ENCODE measurements at regions not wholly inside any gene's neighbourhood (a gene's known extent, or its start where the extent isn't known, plus 50 kb on each side); places are given as distances from the start of the nearest gene placed in this dataset.
"Not testable (repeated sequence)": the region's sequence is repeated elsewhere in the genome, so short reads cannot be mapped to it uniquely, and the experiment has no call there.

DNA sequence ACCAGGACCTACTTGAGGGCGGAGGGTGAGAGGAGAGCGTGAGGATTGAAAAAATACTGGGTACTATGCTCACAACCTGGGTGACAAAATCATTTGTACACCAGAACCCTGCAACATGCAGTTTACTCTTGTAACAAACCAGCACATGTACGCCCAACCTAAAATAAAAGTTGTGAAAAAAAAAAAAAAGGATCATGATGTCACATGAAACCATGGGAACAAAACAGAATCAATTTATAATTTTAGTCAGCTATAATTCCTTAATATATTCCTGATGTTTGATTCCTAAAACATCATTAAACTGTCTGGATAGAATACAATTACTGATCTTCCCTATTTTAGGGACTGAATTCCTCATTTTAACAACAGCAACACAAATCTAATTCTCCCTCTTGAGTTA lies 160.6 kb upstream of the SPRY2 start:
- no peak for FAIRE-seq

DNA sequence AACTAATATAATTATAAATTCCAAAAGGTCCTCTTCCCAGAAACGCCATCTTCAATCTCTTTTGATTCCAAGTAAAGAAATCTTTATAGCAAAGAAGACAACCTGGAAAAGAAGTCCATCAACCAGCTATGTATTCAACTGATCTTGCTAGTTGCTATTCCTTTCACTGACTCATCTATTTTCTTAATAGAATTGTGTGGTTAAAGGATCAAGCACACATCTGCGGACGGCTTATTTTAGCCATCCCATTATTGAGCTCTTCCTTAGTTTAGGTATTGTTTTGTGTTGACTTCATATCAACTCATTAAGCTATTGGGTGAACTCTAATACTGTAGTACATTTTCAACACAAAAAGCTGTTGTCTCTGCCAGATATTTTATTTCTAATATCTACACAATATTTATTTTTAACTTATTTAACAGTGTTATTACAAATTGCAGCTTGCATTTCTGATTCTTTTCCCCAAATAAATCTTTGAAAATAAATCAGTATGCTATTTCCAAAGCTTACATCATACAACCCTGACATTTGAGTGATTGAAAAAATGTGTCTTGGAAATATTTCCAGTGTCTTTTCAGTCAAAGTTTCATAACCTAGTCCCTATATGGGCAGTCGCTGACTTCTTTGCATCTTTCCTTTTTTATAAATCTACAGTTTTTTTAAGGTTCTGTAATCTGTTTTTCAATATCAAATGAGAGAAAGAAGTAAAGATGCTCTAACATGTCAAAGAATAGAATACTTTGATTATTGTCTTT lies 158.8 kb upstream of the SPRY2 start:
- no peak for FAIRE-seq

DNA sequence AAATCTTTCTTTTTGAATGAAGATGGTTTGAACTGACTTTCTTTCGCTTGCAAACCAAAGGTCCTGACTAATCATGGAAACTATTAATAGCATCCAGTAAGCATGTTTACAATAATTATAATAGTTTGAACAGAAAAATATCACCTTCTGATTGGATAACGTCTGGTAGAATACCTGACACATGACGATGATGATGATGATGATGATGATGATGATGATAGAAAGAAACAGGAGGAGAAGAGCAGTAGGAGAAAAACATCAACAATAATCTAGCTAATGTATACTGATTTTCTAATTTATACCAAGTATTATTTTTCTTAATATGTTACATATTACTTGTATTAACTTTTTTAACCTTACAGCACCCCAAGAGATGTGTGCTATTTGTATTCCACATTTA lies 157.5 kb upstream of the SPRY2 start:
- no peak for FAIRE-seq

DNA sequence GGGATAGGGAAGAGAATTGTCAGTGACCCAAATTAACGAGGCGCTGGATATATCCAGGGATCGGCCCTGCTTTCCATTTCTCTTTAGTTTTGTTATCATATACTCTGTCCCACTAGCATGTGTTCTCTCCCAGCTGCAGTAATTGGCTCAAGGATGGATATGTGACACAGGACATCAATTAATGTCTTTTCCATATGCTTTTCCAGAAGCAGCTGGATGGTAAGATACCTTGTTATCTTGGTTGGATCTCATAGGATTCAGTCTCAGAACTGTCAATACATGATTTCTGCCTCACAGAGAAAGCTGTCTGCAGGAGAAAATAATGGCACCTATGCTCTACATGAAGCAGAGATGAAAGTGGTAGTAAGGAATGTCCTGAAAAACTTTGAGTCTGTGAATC lies 157.1 kb upstream of the SPRY2 start:
- FAIRE-seq, result no peak

DNA sequence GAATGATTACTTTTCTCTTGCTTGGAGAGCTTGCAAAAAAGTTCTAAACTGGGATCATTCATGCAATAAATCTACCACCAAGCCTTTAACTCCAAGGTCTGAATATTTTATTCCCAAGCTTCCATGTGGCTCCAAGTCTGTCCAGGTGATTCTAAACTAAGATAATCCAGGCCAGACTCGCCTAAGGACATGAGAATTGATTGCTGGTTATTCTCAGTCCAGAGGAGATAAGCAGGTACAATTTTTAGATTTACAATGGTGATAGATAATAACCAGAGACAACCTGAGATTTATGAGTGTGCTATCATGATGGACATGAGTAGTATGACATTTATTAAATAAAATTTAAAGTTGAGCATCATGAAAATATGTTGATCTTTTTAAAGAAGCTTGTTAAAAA lies 156.5 kb upstream of the SPRY2 start:
- FAIRE-seq, result no peak

DNA sequence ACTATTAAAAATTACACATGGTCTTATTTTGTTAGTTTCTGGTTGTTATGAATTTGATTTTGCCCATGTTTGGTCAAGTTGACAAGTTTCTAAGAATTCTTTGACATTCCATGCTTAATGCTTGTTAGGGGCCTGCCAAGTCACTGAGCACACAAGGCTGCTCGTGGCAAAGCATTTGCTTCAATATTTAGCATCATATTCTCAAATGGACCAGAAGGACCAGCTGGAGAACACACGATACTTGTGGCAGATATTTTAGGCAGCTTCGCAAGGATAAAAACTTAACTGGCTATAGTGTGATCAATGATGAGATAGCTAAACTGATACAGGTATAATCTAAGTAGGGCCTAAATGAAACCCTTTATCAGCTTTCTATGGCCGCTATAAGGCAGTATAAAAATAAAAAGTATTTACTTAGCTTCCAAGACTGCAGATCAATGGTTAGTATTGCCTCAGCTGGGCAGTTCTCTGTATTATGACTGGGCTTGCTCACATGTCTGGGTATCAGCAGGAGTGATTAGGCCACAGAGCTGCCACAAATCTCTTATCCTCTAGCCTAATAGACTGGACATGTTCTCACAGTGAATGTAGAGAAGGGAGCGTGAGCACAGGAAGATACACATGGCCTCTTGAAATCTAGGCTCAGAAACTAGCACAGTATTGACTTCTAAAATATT lies 155.9 kb upstream of the SPRY2 start:
- FAIRE-seq, result no peak

DNA sequence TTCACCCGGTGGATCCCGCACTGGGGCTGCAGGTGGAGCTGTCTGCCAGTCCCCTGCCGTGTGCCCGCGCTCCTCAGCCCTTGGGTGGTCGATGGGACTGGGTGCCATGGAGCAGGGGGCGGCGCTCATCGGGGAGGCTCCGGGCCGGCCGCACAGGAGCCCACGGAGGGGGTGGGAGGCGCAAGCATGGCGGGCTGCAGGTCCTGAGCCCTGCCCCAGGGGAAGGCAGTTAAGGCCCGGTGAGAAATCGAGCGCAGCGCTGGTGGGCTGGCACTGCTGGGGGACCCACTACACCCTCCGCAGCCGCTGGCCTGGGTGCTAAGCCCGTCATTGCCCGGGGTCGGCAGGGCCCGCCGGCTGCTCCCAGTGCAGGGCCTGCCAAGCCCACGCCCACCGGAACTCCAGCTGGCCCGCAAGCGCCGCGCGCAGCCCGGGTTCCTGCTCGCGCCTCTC lies 149.6 kb upstream of the SPRY2 start:
- FAIRE-seq, result not testable (repeated sequence)

DNA sequence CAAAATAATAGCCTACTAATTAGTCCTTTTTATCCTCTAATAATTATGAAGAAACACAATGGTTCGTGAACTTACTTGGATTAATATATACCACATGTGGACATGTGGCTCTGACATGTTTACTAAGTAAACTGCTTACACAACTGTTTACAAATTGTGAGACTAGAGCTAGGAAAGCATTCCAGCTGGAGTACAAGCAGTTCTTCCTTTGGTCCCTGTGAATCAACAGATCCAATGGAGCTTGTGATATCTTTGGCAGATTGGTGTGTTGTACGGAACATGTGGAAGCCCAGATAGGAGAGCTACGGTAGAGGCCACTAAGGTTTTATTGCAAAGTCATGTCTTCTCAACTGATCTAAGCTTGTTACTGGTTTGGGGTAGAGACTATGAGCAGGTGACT lies 145.5 kb upstream of the SPRY2 start:
- no peak for FAIRE-seq

DNA sequence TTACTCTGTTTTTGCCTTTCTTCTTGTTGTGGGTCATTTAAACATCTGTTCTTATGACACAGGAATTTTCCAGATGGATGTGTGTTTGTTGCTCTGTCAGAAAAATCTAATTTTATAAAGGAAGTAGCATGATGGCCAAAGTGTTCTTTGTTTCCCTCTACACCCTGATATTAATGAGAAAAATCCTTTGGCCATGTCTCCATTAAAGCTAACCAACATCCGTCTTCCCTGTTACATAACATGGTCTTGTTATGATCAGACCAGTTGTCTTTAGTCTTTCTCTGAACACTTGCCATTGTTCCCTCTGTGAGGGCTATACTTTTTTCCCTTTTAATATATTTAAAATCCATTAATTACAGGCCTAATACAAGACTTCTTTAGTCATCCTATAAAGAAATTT lies 142.2 kb upstream of the SPRY2 start:
- no peak for FAIRE-seq

DNA sequence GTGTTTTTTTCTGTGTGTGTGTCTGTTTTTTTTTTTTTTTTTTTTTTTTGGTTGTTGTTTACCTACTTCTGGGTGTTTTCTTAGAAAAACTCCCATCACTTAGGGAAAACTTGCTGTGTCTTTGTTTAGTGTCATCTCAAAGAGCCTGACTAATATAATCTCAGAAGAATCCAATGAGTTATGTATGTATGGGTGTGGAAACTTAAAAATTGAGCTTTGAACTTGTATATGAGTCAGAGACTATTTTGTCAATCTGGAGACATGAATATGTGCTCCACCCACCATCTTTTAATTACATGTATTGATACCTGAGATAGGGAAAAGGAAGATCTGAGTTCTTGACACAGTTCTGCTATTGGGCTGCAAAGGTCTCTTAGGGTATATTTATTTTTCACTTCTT lies 140.7 kb upstream of the SPRY2 start:
- no peak for FAIRE-seq

DNA sequence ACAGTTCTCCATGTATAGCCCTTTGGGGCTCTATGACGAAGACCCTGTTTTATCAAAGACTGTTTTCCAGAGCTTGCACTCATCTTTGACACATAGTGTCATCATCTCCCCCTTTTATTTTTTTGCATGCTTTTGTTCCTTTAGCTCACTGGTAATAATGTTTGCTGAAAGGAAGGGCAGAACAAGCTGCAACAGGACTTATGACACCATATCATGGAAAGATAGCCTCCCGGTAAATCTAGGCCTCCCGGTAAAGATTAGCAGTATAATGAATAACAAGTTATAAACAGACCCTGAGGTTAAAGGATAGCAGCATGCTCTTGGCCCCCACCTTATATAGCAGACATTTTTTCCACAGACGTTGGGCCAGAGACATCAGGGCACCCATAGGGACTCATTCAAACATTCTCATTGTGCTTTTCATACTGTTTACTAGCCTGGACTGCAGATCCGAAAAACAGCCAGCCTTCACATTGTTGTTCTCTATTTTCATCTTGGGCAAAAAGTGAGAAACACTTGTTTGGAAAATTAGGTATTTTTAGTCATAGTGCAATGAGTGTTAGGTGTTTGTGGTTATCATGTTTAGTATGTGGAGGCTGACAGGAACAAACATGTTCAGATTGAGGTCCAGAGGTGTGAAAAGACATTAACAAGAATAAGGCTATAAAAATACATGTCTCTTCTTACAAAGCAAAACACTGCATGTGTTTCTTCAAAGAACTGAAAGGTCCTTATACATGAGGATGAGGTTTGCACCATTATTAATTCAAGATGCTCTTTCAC lies 136.9 kb upstream of the SPRY2 start:
- no peak for FAIRE-seq

DNA sequence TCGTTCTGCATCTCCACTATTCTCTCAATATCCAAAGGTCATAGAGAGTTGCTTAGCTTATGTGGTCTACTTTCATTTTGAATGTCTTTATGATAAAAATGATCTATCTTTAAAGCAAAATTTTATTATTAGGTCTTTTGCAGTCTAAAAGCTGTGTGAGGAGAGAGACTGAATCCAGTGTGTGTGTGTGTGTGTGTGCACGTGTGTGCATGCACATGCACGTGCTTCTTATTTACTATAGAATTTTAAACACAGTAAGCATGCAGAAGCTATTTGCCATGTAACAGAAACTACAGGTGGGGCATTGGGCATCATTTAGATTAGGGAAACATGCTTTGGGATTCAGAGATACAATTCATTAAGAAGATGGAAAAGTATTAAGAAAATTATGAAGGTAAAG lies 136.0 kb upstream of the SPRY2 start:
- no peak for FAIRE-seq

DNA sequence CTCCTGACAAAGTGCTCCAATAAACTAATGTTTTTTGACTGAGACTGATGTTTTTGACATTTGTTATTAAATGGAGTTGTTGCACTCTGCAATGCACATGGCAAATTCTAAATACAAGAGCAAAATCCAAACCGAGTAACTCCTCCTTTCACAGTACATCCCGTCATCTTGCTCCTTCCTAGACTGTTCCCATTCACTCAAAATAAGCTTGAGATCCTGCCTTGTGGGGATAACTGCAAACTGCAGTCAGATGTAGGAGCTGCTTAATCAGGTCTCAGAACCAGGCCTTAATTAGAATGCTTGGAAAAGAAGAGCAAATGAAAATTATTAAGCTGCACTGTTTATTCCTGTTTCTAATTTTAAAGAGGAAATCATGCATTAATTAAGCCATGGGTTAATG lies 134.8 kb upstream of the SPRY2 start:
- FAIRE-seq, result no peak

DNA sequence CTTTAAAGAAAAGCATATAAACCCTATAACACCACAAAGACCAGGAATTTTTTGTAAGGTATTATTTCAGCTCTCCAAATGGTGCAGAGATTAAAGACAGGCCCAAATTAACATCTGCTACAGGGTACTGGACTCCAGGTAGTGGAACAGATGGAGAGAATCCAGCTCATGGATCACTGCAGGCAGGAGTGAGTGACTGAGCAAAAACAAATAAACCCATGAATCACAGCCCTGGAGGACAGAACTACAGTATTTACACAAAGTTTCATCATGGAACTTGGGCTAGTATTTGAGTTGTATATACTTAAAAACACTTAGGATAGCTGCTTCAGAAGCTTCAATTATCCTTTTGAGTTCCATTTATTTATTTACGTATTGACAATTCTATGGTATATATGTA lies 132.8 kb upstream of the SPRY2 start:
- FAIRE-seq, result no peak

DNA sequence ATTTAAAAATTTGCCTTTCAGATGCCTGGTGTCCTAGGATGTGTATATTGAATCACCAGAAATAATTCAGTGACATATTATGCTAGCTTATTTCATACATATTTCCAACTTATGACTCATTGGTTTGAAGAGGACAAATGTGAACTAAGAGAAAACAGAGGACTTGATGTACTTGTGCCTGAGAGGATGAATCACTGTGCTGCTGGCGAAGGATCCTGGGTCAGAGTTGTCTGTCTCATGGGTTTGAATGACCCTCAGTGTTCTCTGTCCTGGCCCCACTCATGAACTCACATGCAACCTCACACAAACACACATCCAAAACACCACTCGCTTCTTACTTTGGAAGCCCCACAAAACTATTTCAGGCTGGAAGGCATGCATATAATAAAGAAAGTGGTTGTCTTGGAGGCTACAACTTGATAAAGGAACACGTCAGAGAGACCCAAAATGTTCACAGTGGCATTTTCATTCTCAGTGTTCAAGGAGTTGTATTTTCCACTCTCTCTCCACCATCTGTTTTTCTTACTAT lies 129.0 kb upstream of the SPRY2 start:
- FAIRE-seq, result no peak

DNA sequence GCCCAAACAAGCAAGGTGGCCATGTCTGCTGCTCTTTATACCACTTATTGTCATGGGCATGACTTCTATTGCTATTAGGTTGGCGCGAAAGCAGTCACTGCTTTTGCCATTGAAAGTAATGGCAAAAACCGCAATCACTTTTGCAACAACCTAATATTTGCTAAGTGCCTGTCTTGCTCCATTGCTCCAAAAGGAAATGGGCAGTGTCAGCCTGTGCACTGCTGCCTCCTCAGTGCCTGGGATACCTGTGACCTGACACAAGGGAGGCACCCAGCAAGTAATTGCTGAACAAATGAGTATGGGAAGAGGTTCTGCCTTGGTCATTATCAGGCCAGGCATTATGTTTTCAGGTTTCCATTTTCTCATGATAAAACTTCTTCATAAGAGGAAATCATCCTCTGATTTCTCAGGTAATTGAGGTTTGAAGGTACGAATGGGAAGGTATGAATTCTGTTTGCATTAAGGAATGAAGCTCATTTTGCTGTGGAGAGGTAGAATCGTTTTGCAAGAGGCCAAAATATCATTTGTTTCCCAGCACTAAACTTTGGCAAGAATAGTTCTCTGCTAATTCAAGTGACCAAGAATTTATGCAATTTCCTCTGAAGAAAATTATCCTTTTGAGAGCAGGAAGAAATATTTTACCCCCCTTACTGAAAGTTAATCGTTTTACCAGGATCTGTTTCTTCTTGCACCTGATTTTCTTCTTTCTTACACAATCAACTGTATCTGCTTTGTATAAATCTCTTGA lies 128.4 kb upstream of the SPRY2 start:
- FAIRE-seq, result no peak

DNA sequence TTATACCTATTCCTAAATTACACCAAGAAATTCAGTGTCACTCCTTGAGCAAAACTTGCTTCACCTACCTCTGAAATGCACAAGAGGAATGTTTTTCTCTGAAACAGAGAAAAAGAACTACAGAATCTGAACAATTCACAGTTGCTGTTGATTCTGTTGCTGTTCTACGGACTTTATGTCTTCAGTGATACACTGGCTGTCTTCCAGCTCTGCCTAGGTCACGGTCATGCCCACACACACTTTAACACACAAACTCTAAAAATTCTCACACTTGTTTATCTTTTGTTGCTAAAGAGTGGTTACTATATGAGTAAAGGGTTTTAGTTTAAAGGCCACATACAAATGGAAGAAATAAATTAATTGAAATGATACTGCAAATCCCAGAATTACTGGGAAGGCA lies 124.4 kb upstream of the SPRY2 start:
- FAIRE-seq, result no peak

DNA sequence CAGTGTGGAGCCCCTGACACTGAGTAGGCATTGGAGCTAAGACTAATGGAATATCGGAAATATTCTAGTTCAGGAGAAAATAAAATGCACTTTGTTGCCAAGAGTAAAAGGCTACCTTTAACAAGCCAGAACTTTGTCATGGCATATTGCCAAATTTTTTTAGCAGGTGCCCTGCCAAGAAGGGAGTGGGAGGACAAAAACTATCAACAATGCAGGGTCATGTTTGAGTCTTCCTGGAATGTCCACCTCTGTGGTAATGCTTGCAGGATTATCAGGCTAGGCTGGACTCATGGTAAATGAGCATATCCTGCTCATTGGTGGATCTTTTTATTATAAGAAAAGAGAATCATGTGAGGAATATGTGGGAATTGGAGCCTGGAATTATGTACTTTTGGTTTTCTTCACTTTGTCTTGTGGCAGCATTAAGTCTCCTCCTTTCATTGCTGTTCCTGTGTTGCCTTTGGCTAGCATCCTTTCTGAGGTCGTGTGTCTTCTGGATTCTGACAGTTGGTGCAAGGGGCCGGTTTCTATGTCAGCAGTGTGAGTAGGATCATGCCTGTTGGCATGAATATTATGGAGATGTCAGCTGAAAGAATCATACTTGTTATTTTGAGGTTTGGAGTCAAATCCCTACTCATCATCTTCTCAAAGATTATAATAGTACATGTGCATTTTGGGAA lies 122.9 kb upstream of the SPRY2 start:
- no peak for FAIRE-seq

DNA sequence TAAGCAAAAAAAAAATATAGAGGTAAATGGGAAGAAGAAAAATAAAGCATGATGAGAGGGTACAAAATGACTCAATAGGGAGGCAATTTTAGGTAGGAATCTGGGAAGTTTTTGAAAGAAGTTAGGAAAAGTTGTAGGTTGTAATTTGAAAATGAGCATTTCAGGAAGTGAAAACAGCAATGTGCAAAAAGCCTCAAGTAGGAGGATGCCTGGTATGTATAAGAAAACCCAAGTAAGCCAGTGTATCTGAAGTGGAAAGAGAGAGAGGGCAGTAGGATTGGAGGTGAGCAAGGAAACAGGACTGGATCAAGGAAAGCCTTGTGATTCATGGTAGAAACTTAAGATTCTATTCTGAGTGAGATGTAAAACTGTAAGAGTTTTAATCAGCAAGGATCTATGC lies 121.6 kb upstream of the SPRY2 start:
- FAIRE-seq, result no peak

DNA sequence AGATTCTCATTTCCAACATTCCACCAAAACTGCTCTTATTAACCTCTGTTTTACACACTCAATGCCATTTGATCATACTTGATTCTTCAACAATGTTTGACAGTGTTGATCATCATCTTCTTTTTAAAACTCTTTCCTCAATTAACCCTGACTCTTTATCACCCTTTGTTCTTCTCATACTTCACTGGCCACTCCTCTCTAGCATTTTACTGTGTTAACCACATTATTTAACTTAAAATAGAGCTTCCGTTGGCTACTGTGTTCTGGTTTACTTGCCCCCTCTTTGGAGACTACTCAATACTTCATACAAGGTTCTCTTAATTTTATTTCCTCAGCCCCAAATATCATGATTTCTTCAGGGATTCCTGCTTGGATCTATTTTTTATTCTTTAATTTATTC lies 121.1 kb upstream of the SPRY2 start:
- no peak for FAIRE-seq

DNA sequence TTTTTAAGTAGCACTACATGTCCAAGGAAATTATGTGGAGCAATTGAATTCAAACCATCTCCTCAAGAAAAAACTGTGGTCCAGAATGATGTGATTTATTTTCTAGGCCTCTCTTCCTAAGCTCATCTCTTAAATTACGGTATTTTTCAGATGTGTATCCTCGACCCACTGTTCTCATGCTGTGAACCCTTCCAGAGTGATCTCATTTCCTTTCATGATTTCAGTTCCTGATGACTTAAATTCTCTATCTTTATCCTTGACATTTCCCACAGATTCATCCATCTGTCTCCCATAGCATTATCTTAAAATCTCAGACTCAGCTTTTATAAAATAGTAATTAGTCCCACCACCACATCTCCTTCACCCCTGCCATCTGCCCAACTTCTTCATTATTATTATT lies 117.6 kb upstream of the SPRY2 start:
- no peak for FAIRE-seq

DNA sequence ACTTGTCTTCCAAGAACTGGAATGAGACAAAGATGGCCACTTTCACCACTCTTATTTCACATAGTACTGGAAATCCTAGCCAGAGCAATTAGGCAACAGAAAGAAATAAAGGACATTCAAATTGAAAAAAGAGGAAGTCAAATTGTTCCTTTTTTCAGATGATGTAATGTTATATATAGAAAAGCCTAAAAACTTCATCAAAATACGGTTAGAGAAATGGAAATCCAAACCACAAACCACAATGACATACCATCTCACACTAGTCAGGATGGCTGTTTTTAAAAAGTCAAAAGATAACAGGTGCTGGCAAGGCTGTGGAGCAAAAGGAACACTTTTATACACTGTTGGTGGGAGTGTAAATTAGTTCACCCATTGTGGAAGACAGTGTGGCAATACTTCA lies 113.3 kb upstream of the SPRY2 start:
- FAIRE-seq, result no peak
